NCI-H2107 treated with DMSO at 0.1 percent for 48 hours (cell line): ENCODE measurements at regions not wholly inside any gene's neighbourhood (a gene's known extent, or its start where the extent isn't known, plus 50 kb on each side); places are given as distances from the start of the nearest gene placed in this dataset.
"Not testable (repeated sequence)": the region's sequence is repeated elsewhere in the genome, so short reads cannot be mapped to it uniquely, and the experiment has no call there.

Experiments used
- DNase-seq: peaks from one replicate; lab custom pipeline; 2025; ENCODE audit not compliant: unreplicated experiment; lab: John Stamatoyannopoulos, UW

DNA sequence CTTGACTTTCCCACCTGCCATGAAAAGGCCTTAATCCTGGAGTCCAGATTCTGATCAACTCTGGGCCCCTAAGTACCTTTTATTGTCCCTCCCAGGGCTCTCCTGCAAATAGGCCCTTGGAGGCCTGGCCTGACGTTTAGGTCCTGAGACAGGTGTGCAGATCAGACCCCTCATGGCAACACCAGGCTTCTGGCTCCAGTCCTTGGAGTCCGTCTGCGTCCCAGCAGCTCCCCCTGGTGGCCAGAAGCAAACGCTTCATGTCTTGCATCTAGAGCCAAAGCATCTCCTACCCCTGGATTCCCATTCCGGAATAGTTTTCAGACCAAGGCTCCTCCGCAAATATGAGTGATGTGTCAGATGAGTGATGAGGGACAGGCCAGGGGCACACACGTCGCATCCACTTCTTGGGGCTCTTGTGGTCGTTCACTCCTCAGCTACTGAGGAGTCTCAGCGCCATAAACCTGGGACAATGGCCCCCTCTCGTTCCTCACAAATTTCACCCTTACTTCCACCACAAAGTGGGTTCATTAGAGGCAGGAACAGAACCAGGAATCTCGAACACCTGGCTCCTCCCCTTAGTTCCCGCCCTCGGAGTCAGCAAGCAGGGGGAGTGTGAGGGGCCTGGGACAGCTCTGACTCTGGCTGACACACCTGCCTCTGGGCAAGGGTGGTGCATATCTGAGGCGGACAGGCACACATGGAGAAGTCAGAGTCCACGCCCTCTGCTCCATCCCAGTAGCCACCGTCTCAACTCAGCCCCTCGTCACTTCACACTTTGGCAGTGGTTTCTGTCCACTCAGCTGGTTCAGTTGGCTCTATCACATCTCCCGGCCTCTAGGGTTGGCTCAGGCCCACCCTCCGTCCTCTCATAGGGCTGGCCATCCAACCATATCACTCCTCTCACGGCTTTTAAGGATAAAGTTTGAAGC is 77.9 kb upstream of the PWP1 start:
- DNase-seq: peak; percentile 67

DNA sequence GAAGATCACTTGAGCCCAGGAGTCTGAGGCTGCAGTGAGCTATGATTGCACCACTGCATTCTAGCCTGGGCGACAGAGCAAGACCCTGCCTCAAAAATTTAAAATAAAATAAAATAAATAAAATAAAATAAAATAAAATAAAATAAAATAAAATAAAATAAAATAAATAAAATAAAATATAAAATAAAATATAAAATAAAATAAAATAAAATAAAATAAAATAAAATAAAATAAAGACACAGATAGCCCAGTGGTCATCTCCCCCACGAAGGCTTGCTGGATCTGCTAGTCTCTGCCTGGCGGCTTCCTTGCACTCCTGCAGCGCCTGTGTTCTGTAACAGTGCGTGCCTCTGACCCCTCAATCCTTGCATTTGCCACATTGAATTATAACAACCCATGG is 76.8 kb upstream of the PWP1 start:
- DNase-seq: not testable (repeated sequence)

DNA sequence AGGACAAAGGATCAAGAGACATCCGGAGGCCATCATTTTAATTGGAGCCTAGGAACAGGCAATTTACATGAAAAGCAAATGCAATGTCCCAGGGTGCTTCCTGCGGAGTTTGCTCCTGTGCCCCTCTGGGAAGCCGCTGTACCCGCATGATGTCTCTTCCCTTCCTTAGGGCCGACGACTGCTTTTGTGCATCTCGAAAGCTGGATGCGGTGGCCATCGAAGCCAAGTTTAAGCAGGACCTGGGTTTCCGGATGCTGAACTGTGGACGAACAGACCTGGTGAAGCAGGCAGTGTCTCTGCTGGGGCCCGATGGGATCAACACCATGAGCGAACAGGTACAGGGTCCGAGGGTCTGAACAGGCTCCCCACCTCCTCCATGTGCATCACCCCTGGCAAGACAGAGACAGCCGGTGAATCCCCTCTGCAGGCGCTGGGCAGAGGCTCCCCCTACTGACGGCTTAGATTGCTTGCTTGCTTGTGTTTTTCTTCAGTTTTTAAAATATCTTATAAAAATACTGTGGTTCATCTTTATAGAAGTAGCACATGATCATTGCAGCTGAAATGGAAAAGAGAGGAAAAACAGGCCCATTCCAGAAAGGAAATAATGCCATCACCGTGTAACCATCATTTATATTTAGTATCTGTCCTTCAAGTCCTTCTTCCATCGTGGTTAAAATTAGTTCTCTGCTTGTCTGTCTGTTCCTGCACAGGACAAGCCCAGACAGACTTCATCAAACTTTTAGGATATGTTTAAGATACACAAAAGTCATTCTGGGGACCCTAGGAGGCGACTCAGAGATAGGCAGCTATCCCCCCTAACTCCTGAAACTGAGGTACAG is 75.4 kb upstream of the PWP1 start:
- DNase-seq: no peak

DNA sequence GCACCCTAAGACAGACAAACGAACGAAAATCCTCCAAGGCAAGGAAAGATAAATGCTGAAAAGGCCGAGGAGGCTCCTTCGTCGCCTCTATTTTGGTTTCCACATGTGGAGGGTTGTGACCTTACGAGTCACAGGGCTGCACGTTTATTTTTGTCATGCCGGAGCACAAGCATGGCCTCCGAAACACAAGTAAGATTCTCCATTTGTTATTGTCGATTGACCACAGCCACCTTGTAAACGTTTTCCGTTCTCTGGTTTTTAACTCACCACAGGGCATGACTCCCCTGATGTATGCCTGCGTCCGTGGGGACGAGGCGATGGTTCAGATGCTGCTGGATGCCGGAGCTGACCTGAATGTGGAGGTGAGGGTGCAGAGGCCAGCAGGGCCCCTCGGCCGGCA is 73.1 kb upstream of the PWP1 start:
- DNase-seq: no peak

DNA sequence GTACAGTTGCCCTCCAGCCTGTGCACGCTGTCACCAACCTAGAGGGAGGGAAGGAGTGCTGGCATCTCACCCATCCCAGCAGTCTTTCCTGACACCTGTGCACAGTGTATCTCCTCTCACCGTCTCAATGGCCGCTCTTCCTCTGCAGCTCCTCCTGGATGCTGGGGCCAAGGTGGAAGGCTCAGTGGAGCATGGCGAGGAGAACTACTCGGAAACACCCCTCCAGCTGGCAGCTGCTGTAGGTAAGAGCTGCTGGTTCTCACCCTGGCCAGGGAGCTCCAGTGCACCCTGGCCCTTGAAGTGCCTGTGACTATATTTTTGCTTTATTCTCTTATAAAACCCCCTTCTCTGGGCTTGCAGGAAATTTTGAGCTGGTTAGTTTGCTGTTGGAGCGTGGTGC is 68.7 kb upstream of the PWP1 start:
- DNase-seq: no peak

DNA sequence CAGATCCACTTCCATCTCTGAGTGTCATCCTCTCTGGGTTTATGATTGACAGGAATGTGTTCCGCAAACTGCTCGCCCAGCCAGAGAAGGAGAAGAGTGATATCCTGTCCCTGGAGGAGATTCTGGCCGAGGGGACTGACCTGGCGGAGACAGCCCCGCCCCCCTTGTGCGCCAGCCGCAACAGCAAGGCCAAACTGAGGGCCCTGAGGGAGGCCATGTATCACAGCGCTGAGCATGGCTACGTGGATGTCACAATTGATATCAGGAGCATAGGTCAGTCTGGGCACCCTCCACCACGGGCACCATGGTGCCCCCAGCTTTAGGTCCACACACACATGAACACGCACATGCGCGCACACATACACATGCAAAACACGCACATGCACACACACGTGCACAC is 67.5 kb upstream of the PWP1 start:
- DNase-seq: no peak

DNA sequence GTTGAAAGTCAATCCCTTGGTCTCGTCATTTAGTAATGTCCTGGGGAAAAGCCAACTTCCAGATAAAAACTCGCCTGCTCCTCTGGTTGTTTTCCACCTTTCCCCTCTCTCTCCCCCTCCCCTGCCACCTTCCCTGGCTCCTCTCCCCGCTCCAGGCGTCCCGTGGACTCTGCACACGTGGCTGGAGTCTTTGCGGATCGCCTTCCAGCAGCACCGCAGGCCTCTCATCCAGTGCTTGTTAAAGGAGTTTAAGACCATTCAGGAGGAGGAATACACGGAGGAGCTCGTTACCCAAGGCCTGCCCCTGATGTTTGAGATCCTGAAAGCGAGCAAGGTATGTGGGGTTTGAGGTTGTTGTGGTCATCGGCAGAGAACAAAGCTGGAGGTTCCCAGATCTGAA is 65.8 kb upstream of the PWP1 start:
- no peak for DNase-seq

DNA sequence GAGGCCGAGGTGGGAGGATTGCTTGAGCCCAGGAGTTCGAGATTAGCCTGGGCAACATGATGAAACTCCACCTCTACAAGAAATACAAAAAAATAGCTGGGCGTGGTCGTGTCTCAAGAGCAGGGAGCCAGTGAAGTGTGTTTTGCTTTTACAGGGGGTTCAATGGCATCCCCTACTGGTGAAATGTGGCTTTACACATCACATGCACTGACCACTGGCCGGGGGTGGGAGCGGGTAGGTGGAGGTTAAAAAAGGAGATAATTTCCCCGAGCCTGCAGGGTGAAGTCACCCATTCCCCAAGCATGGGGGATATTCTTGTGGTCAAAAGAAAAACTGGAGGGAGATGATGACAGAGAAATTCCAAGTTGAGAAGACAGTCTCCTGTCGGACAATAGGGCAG is 63.6 kb upstream of the PWP1 start:
- no peak for DNase-seq

DNA sequence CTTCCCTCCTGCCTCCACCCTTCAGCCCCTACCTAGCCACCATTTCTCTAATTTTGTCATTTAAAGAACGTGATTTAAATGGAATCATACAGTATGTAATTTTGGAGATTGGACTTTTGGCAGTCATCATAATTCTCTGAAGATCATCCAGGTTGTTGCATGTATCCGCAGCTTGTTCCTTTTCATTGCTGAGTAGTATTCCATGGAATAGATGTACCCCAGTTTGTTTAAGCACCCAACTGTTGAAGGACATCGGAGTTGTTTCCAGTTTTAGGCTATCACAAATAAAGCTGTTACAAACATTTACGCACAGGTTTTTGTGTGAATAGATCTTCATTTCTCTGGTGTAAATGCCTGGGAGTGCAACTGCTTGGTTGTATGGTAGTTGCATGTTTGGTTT is 61.1 kb upstream of the PWP1 start:
- DNase-seq: no peak

DNA sequence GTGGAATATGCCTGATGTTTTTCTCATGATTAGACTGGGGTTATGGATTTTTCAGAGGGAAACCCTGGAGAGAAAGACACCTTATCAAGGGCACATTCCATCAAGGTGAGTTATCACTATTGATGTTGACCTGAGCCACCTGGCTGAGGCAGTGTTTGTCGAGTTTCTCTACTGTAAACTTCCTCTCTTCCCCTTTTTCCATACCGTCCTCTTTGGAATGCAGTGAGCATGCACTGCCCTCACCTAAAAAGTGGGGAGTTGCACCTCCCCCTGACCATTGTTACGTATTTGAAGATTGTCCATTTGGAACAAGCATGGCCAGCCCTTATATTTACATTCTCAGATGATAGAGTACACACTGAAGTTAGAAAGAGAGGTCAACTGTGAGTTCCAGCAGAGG is 53.9 kb upstream of the PWP1 start:
- no peak for DNase-seq

DNA sequence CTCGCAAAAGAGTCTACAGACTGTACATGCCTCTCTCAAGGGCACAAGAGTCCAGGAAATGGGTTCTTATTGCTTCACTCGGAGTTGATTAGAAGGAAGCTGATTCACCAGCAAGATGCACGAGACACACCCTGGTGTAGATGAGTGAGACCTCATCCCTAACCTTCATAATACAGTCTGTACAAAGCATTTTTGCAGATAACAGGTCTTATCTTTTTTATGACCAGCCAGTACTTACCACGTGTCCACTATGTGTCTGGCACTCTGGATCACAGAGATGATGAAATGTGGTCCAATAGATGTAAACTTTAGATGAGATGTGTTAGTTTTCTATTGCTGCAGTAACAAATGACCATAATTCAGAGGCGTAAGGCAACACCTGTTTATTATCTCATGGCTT is 53.4 kb upstream of the PWP1 start:
- DNase-seq: no peak

DNA sequence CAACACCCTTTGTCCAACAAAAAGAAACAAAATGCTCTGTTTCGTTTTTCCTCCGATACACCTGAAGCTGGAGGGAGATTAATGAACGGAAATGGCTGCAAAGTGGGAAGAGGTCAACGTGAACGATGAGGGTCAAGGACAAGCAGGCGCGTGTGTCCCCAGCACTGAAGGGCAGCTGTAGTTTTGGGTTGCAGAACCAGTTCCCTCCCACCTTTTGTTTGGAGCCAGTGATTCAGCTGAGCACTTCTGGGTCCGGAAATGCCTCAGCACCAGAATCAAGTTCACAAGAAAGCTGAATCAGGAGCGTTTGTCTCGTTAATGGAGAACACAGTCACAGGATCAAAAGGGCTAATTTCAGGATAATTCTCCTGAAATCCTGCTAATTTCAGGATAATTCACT is 51.1 kb upstream of the PWP1 start:
- DNase-seq: no peak

DNA sequence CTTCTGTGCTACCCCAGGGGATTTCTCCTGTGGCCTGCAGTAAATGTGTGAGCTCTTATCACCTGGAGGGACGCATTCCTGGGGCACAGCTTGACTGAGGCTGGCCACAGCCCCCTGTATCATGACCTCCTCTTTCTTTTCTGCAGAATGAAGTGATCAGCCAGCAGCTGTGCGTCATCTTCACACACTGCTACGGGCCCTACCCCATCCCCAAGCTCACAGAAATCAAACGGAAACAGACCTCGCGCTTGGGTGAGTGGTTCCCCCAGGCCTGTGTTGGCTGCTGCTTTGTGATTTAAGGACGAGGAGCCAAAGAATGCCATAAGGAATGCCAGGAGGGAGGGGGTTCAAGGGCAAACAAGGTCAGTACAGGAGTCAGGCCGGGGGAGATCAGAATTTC is 50.5 kb upstream of the PWP1 start:
- DNase-seq: no peak
